DMS79 (cell line): ENCODE measurements at regions not wholly inside any gene's neighbourhood (a gene's known extent, or its start where the extent isn't known, plus 50 kb on each side); places are given as distances from the start of the nearest gene placed in this dataset.
"Not testable (repeated sequence)": the region's sequence is repeated elsewhere in the genome, so short reads cannot be mapped to it uniquely, and the experiment has no call there.

Experiments used
- DNase-seq: peaks from one replicate; lab custom pipeline; 2025; lab: John Stamatoyannopoulos, UW

GRCh38 chr2:2742726-2743125 is 411.7 kb upstream of the MYT1L start:
- peak; percentile 62 for DNase-seq

GRCh38 chr2:2740238-2740775 is 409.2 kb upstream of the MYT1L start:
- no peak for DNase-seq

- no peak for DNase-seq
Measured at GRCh38 chr2:2739231-2739795, 408.2 kb upstream of the MYT1L start.

- DNase-seq, result no peak
Measured at GRCh38 chr2:2738684-2739083, 407.6 kb upstream of the MYT1L start.

- DNase-seq, result no peak
Measured at GRCh38 chr2:2738276-2738675, 407.2 kb upstream of the MYT1L start.

DNA sequence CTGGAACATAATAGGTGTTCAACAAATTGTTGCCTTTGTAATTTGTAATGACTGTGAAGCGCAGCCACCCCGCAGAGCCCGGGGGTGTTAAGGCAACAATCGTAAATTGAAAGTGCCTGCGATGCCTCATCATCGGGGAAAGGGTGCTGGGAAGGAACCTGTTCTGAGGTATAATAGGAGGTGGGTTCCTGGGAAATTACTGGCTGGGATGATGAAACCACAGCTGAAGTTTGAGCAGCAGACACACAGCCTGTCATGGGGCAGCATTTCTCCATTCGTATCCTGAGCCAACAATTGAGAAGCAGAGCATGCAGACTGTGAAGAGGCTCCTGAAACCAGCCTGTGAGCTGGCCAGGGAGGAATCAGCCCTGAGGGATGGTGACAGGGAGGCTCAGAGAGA is 404.0 kb upstream of the MYT1L start:
- no peak for DNase-seq

DNA sequence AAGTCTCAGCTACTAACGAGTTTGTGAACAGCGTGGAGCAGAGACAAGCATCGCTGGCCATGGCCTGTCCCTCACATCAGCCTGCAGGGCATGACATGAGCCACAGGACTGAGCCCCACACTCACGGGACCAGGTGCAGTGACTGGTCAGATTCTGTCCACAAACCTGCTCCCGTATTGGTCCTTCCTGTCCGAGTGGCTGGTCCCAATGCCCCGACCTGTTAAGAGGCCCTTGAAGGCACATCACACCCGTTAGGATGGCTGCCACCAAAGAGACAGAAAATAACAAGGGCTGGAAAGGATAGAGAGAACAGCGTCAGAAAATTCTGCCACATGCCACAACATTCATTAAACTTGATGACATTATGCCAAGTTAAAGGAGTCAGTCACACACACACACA is 403.2 kb upstream of the MYT1L start:
- no peak for DNase-seq

DNA sequence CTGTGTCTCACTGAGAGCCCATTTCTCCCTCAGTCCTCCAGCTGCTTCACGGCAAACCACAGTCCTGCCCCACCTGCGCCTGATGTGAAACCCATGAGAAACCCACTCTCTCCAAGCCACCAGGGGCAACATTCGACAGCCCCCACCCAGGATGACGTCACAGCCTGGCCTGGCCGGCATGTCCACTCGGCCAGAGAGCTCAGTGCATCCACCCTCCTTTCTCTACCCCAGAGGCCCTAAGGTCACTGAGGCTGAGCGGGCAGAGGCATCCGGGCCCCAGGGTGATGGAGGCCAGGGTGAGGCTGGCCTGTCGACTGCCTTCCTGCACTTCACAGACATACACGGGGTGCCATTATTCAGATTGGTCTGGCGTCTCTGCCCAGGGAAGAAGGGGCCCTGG is 402.7 kb upstream of the MYT1L start:
- DNase-seq, result no peak

DNA sequence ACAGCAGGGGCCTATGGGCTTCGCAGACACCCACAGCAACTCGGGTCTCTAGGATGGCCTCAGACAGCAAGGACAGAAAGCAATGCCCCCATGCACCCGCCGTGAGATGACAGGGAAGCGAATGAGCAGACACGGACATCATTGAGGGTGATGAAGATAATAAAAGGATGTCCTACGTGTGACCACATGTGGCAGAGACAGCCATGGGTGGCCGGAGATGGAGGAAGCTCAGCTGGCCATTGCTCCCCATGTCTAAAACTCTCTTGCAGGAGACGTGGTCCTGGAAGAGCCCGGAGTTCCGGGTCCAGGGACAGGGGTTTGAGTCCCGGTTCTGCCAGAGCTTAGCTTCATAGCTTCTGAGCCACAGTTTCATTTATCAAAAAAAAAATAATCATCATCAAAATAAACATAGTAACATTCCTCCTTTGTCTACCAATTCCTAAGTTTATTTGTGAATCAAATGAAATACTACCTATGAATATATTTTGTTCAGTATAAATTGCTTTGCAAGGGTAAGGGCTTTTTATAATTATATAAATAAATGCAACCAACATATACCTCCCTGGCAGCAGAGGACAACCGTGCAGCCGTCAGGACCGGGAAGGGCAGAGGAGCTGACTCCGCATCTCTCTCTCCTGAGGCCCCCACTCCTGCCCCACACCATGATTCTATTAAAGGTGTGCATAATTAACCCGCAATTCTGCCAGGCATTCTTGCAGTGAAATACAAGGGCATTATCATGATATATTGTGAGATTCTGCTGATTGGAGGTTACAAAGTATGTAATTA is 401.4 kb upstream of the MYT1L start:
- no peak for DNase-seq

DNA sequence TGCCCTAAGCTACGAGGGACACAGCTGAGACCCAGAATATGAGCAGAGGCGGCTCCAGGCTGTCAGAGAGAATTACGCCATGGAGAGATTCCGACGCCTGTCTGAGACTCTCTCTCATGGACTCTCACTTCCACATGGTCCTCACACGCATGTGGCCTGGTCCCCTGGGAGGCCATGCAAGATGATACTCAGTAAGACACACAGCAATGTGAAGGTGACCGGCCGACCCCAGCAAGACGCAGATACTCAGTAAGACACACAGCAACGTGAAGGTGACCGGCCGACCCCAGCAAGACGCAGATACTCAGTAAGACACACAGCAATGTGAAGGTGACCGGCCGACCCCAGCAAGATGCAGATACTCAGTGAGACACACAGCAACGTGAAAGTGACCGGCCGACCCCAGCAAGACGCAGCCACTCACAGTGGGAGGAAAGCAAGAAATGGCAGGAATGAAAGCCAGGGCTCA is 400.8 kb upstream of the MYT1L start:
- DNase-seq, result no peak

GRCh38 chr2:2731101-2731815 is 400.2 kb upstream of the MYT1L start:
- DNase-seq, result no peak

GRCh38 chr2:2730301-2730833 is 399.3 kb upstream of the MYT1L start:
- no peak for DNase-seq

DNA sequence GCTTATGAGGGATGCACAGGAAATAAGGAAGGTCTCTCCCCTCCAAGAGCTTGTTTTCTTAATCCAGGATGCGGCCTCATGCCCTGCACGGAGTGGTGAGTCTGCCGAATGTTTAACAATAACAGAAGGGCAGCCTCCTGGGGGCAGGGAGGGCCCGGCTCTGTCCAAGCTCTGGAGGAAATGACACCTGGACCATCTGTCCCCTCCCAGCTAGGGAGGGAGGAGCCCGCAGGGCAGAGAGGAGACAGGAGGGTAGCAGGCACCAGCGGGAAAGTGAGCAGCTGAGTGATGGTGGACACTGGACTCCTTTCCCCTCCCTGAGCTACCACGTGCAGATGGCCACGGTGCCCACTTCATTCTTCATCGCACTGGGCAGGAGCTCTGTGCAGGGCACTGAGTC is 398.2 kb upstream of the MYT1L start:
- DNase-seq, result no peak

- no peak for DNase-seq
Measured at GRCh38 chr2:2728635-2729034, 397.6 kb upstream of the MYT1L start.

- no peak for DNase-seq
Measured at GRCh38 chr2:2727876-2728511, 396.9 kb upstream of the MYT1L start.

DNA sequence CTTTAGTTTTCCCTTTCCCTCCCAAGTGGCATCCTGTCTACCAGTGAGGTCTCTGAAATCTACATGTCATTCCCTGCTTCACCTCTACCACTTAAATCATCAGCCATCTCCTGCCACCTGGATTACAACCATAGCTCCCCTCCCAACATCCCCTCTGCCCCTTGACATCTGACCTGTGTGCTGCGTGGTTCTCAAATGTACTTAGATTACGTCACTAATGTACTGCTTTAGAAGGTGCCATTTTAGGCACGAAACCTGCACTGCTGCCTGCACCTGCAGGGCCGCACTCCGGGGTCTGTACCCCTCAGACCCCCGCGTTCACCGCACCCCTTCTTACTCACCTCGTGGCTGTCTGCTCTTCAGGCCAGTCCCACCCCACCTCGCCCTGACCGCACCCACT is 395.1 kb upstream of the MYT1L start:
- DNase-seq, result no peak

- DNase-seq, result no peak
Measured at GRCh38 chr2:2723064-2723463, 392.0 kb upstream of the MYT1L start.

GRCh38 chr2:2721296-2721835 is 390.3 kb upstream of the MYT1L start:
- DNase-seq, result no peak

DNA sequence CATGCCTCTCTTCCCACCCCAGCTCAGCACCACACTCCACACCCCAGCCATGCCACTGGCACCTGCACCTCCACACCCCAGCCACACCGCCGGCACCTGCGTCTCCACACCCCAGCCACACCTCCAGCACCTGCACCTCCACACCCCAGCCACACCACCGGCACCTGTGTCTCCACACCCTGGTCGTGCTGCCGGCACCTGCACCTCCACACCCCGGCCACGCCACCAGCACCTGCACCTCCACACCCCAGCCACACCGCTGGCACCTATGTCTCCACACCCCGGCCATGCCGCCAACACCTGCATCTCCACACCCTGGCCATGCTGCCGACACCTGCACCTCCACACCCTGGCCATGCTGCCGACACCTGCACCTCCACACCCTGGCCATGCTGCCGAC is 389.7 kb upstream of the MYT1L start:
- DNase-seq, result not testable (repeated sequence)

DNA sequence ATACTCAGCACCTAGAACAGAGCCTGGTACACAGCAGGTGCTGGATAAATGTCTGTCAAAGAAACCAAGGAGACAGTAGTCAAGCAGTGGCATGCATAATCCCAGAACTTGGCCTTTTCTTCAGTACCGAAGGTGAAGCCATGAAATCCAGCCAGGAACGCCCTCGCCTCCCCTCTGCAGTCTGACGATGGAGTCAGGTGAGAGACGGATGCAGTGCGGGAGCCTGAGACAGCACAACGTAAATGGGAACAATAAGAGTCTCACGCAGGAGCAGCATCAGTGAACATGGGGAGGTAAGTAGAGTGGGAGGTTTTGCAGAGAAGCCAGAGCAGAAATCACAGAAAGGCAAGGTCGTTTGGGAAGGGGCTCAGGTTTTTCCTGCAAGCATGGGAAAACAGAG is 389.3 kb upstream of the MYT1L start:
- DNase-seq, result no peak

GRCh38 chr2:2719781-2720180 is 388.7 kb upstream of the MYT1L start:
- no peak for DNase-seq

GRCh38 chr2:2719015-2719414 is 387.9 kb upstream of the MYT1L start:
- no peak for DNase-seq
